SK-N-SH (cell line): ENCODE measurements at regions not wholly inside any gene's neighbourhood (a gene's known extent, or its start where the extent isn't known, plus 50 kb on each side); places are given as distances from the start of the nearest gene placed in this dataset.

Experiments used
- EZH2phosphoT487 ChIP-seq: fragments of 200-600 bp; sonication (generic); IDR thresholded peaks from 2 replicates; pipeline ENCODE4 v1.6.1; 2017; ENCODE audit warnings: low read depth, mixed run types, mild to moderate bottlenecking, antibody characterized with exemption, moderate library complexity, borderline replicate concordance
- FOSL2 ChIP-seq: IDR thresholded peaks from 2 replicates; pipeline ENCODE4 v1.4.0; 2012; ENCODE audit warnings: low read depth, mild to moderate bottlenecking, moderate library complexity, borderline replicate concordance
- MEF2A ChIP-seq: IDR thresholded peaks from 2 replicates; pipeline ENCODE4 v1.4.0; 2012; ENCODE audit warnings: low read depth, borderline replicate concordance
- RAD21 ChIP-seq: IDR thresholded peaks from 2 replicates; pipeline ENCODE4 v1.6.1; 2012; ENCODE audit warnings: mild to moderate bottlenecking, low read length
- RCOR1 ChIP-seq: fragments of 150-350 bp; IDR thresholded peaks from 2 replicates; pipeline ENCODE4 v1.6.1; 2017; ENCODE audit warnings: antibody characterized with exemption, low read length
- RFX5 ChIP-seq: IDR thresholded peaks from 2 replicates; pipeline ENCODE4 v1.6.1; 2012; ENCODE audit warnings: mild to moderate bottlenecking, improper control_type of control experiment, low read length
- TAF1 ChIP-seq: IDR thresholded peaks from 2 replicates; pipeline ENCODE4 v1.6.1; 2012; ENCODE audit warnings: low read depth, mild to moderate bottlenecking, low read length, moderate library complexity, borderline replicate concordance
- TCF12 ChIP-seq: IDR thresholded peaks from 2 replicates; pipeline ENCODE4 v1.4.0; 2012
- TF ChIP-seq, protein P1 (sequence below): fragments of 150-350 bp; IDR thresholded peaks from 2 replicates; pipeline ENCODE4 v1.6.1; 2017; ENCODE audit warnings: antibody characterized with exemption, low read length, low read depth, borderline replicate concordance
- TF ChIP-seq, protein P2 (sequence below): IDR thresholded peaks from 2 replicates; pipeline ENCODE4 v1.6.1; 2012; ENCODE audit warnings: mild to moderate bottlenecking, low read depth, low read length, moderate library complexity
- TF ChIP-seq, protein P3 (sequence below): fragments of 200-600 bp; sonication (generic); IDR thresholded peaks from 2 replicates; pipeline ENCODE4 v1.6.1; 2017; ENCODE audit warnings: antibody characterized with exemption, mild to moderate bottlenecking, moderate library complexity

DNA sequence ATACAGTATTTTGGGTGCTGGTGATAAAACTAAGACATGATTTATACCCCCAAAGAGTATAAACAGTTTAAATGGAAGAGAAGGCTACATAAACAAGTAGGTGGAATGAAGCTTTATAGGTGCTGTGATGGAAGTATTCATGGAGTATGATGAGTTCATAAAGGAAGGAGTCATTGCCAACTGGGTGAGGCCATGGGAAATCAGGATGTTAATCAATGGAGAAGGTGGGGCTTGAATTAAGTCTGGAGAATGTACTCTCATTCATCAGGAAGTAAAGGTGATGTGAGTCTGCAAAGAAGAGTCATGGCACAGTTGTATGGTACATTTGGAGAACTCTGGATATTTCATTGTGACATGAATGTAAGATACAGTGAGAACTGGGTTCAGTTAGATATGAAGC, 147.5 kb upstream of the MME start:
- TF ChIP-seq, protein P1, sequence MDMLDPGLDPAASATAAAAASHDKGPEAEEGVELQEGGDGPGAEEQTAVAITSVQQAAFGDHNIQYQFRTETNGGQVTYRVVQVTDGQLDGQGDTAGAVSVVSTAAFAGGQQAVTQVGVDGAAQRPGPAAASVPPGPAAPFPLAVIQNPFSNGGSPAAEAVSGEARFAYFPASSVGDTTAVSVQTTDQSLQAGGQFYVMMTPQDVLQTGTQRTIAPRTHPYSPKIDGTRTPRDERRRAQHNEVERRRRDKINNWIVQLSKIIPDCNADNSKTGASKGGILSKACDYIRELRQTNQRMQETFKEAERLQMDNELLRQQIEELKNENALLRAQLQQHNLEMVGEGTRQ: no peak
- TF ChIP-seq, protein P2, sequence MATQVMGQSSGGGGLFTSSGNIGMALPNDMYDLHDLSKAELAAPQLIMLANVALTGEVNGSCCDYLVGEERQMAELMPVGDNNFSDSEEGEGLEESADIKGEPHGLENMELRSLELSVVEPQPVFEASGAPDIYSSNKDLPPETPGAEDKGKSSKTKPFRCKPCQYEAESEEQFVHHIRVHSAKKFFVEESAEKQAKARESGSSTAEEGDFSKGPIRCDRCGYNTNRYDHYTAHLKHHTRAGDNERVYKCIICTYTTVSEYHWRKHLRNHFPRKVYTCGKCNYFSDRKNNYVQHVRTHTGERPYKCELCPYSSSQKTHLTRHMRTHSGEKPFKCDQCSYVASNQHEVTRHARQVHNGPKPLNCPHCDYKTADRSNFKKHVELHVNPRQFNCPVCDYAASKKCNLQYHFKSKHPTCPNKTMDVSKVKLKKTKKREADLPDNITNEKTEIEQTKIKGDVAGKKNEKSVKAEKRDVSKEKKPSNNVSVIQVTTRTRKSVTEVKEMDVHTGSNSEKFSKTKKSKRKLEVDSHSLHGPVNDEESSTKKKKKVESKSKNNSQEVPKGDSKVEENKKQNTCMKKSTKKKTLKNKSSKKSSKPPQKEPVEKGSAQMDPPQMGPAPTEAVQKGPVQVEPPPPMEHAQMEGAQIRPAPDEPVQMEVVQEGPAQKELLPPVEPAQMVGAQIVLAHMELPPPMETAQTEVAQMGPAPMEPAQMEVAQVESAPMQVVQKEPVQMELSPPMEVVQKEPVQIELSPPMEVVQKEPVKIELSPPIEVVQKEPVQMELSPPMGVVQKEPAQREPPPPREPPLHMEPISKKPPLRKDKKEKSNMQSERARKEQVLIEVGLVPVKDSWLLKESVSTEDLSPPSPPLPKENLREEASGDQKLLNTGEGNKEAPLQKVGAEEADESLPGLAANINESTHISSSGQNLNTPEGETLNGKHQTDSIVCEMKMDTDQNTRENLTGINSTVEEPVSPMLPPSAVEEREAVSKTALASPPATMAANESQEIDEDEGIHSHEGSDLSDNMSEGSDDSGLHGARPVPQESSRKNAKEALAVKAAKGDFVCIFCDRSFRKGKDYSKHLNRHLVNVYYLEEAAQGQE: no peak
- TF ChIP-seq, protein P3, sequence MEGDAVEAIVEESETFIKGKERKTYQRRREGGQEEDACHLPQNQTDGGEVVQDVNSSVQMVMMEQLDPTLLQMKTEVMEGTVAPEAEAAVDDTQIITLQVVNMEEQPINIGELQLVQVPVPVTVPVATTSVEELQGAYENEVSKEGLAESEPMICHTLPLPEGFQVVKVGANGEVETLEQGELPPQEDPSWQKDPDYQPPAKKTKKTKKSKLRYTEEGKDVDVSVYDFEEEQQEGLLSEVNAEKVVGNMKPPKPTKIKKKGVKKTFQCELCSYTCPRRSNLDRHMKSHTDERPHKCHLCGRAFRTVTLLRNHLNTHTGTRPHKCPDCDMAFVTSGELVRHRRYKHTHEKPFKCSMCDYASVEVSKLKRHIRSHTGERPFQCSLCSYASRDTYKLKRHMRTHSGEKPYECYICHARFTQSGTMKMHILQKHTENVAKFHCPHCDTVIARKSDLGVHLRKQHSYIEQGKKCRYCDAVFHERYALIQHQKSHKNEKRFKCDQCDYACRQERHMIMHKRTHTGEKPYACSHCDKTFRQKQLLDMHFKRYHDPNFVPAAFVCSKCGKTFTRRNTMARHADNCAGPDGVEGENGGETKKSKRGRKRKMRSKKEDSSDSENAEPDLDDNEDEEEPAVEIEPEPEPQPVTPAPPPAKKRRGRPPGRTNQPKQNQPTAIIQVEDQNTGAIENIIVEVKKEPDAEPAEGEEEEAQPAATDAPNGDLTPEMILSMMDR: no peak
- TF ChIP-seq FOSL2 (no peak), RAD21 (no peak), RFX5 (no peak), TAF1 (no peak), MEF2A (no peak), EZH2phosphoT487 (no peak), RCOR1 (no peak), TCF12 (no peak)
